Immature natural killer cell (primary cell): ENCODE measurements at regions not wholly inside any gene's neighbourhood (a gene's known extent, or its start where the extent isn't known, plus 50 kb on each side); places are given as distances from the start of the nearest gene placed in this dataset.
"Not testable (repeated sequence)": the region's sequence is repeated elsewhere in the genome, so short reads cannot be mapped to it uniquely, and the experiment has no call there.

Experiments used
- DNase-seq, 3 donors: peaks; one replicate each; pipeline ENCODE4 v3.0.0; 2022; ENCODE audit warnings: mixed read lengths in 1 of 3
- H3K27ac Mint-ChIP-seq, 6 donors: one replicate each; pipeline ENCODE4 v1.8.0; 2020; ENCODE audit warnings: mixed read lengths in 6 of 6, mild to moderate bottlenecking in 5 of 6, inconsistent platforms in 4 of 6, moderate library complexity in 3 of 6
- H3K27me3 Mint-ChIP-seq, 3 donors: one replicate each; pipeline ENCODE4 v1.8.0; 2020 to 2021; ENCODE audit warnings: low read depth in 3 of 3, mild to moderate bottlenecking in 3 of 3, mixed read lengths in 3 of 3, moderate library complexity in 3 of 3, inconsistent platforms in 1 of 3
- H3K36me3 Mint-ChIP-seq, 3 donors: one replicate each; pipeline ENCODE4 v1.8.0; 2020; ENCODE audit warnings: mixed read lengths in 3 of 3, inconsistent platforms in 2 of 3, mild to moderate bottlenecking in 2 of 3
- H3K4me1 Mint-ChIP-seq, 2 donors: one replicate each; pipeline ENCODE4 v1.8.0; 2020; ENCODE audit warnings: inconsistent platforms in 2 of 2, mild to moderate bottlenecking in 2 of 2, mixed read lengths in 2 of 2, moderate library complexity in 1 of 2
- H3K4me3 Mint-ChIP-seq, 5 donors: one replicate each; pipeline ENCODE4 v1.8.0; 2020; ENCODE audit warnings: mild to moderate bottlenecking in 5 of 5, mixed read lengths in 5 of 5, inconsistent platforms in 3 of 5, moderate library complexity in 3 of 5
- H3K9me3 Mint-ChIP-seq, 6 donors: one replicate each; pipeline ENCODE4 v1.8.0; 2020; ENCODE audit warnings: mild to moderate bottlenecking in 6 of 6, mixed read lengths in 6 of 6, inconsistent platforms in 4 of 6, moderate library complexity in 3 of 6

DNA sequence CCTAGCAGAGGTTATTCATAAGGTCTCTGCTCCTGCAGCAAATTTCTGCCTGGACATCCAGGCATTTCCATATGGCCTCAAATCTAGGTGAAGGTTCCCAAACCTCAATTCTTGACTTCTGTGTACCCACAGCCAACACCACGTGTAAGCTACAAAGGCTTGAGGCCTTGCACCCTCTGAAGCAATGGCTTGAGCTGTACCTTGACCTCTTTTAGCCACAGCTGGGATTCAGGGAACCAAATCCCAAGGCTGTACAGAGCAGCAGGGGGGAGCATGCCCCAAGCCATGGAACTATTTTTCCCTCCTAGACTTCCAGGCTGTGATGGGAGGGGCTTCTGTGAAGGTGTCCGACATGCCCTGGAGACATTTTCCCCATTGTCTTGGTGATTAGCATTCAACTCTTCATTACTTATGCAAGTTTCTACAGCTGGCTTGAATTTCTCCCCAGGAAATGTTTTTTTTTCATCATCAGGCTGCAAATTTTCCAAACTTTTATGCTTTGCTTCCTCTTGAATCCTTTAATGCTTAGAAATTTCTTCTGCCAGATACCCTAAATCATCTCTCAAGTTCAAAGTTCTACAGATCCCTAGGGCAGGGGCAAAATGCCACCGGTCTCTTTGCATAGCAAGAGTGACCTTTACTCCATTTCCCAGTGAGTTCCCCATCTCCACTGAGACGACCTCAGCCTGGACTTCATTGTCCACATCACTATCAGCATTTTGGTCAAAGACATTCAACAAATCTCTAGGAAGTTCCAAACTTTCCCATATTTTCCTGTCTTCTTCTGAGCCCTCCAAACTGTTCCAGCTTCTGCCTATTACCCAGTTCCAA is 1148.9 kb downstream of the SORCS1 start:
- H3K36me3 Mint-ChIP-seq, H3K4me3 Mint-ChIP-seq, DNase-seq, H3K4me1 Mint-ChIP-seq, H3K27me3 Mint-ChIP-seq, H3K27ac Mint-ChIP-seq: not testable (repeated sequence)
- H3K9me3 Mint-ChIP-seq = peaks cover 3 to 40% (median 17%) of the 10 kb centered on the region in 6 donors

- peaks cover 3 to 48% (median 18%) of the 10 kb centered on the region in 6 donors for H3K9me3 Mint-ChIP-seq
Measured at GRCh38 chr10:106011250-106011649, 1153.3 kb downstream of the SORCS1 start.

DNA sequence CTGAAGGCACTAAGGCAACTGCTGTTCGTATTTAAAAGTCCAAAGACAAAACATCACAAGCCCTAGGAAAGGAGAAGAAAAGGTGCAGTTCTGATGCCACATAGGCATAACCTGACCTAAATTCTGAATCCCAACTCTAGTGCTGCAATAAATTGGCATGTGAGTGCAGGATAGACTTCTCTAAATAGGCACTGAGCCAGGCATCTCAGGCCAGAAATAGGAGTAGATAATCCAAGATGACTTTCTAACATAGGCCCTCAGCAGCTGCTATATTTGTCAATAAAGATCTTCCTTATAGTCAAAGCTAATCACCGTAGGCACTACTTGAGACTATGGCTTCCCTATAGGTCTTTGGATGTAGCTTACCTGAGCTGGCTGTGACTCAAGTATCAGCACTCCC is 1163.8 kb downstream of the SORCS1 start:
- Mint-ChIP-seq H3K27me3 (peaks cover 0 to 4% (median 0%) of the 10 kb centered on the region in 3 donors), H3K36me3 (no peaks in the 10 kb centered on the region), H3K4me1 (no peaks in the 10 kb centered on the region), H3K27ac (no peak overlapping the region), H3K4me3 (no peak overlapping the region), H3K9me3 (peaks cover 4 to 36% (median 11%) of the 10 kb centered on the region in 6 donors)
- no peak for DNase-seq

More at GRCh38 chr10:106011250-106011649, 1153.3 kb downstream of the SORCS1 start:
- H3K4me3 Mint-ChIP-seq = no peak overlapping the region
- H3K27ac Mint-ChIP-seq = no peak overlapping the region
- no peaks in the 10 kb centered on the region for H3K27me3 Mint-ChIP-seq
- H3K4me1 Mint-ChIP-seq = no peaks in the 10 kb centered on the region
- H3K36me3 Mint-ChIP-seq = no peaks in the 10 kb centered on the region
- no peak for DNase-seq

- peaks cover 0 to 24% (median 7%) of the 10 kb centered on the region in 6 donors for H3K9me3 Mint-ChIP-seq
- H3K36me3 Mint-ChIP-seq = no peaks in the 10 kb centered on the region
- DNase-seq = no peak
- no peak overlapping the region for H3K4me3 Mint-ChIP-seq
- H3K27me3 Mint-ChIP-seq = no peaks in the 10 kb centered on the region
- H3K27ac Mint-ChIP-seq = no peak overlapping the region
- no peaks in the 10 kb centered on the region for H3K4me1 Mint-ChIP-seq
Measured at GRCh38 chr10:105993609-105994008, 1170.9 kb downstream of the SORCS1 start.

GRCh38 chr10:105992928-105993327 is 1171.6 kb downstream of the SORCS1 start:
- Mint-ChIP-seq H3K4me3 (no peak overlapping the region), H3K36me3 (no peaks in the 10 kb centered on the region), H3K4me1 (no peaks in the 10 kb centered on the region), H3K9me3 (peaks cover 0 to 26% (median 7%) of the 10 kb centered on the region in 6 donors), H3K27ac (no peak overlapping the region), H3K27me3 (no peaks in the 10 kb centered on the region)
- DNase-seq = no peak

GRCh38 chr10:105990529-105990928 is 1174.0 kb downstream of the SORCS1 start:
- Mint-ChIP-seq H3K36me3 (no peaks in the 10 kb centered on the region), H3K4me1 (no peaks in the 10 kb centered on the region), H3K4me3 (no peak overlapping the region), H3K9me3 (peaks cover 0 to 26% (median 6%) of the 10 kb centered on the region in 6 donors), H3K27ac (no peak overlapping the region), H3K27me3 (no peaks in the 10 kb centered on the region)
- DNase-seq = no peak

GRCh38 chr10:105989995-105990394 is 1174.5 kb downstream of the SORCS1 start:
- Mint-ChIP-seq H3K4me1 (no peaks in the 10 kb centered on the region), H3K36me3 (no peaks in the 10 kb centered on the region)

DNA sequence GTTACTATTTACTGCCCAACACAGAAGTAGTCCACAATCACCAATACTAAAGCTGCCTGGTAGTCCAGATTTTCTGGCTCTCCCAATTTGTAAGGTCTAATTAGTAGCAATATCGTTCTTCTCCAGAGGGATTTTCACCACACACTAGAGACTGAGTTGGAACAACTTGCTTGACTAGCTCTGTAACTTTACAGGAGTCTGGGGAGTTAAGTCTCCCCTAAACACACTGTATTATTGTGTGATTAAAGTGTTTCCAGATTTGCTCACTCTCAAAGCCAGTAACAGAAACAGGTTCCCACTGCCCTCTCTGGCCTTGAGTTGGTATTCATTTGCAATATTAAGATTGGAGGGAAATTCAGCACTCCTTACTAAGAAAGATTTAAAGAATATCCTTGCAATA is 1175.7 kb downstream of the SORCS1 start:
- no peak for DNase-seq
- Mint-ChIP-seq H3K36me3 (no peaks in the 10 kb centered on the region), H3K9me3 (peaks cover 2 to 36% (median 6%) of the 10 kb centered on the region in 6 donors), H3K27me3 (no peaks in the 10 kb centered on the region), H3K4me3 (no peak overlapping the region), H3K4me1 (no peaks in the 10 kb centered on the region), H3K27ac (no peak overlapping the region)

More at GRCh38 chr10:105989995-105990394, 1174.5 kb downstream of the SORCS1 start:
- H3K27ac Mint-ChIP-seq = no peak overlapping the region
- no peaks in the 10 kb centered on the region for H3K27me3 Mint-ChIP-seq
- no peak for DNase-seq
- H3K9me3 Mint-ChIP-seq = peaks cover 0 to 31% (median 5%) of the 10 kb centered on the region in 6 donors
- H3K4me3 Mint-ChIP-seq = no peak overlapping the region

- DNase-seq = no peak
- H3K27me3 Mint-ChIP-seq = no peaks in the 10 kb centered on the region
- H3K36me3 Mint-ChIP-seq = no peaks in the 10 kb centered on the region
- H3K9me3 Mint-ChIP-seq = peaks cover 2 to 36% (median 6%) of the 10 kb centered on the region in 6 donors
- no peak overlapping the region for H3K4me3 Mint-ChIP-seq
- no peak overlapping the region for H3K27ac Mint-ChIP-seq
- H3K4me1 Mint-ChIP-seq = no peaks in the 10 kb centered on the region
Measured at GRCh38 chr10:105986912-105987635, 1177.4 kb downstream of the SORCS1 start.

DNA sequence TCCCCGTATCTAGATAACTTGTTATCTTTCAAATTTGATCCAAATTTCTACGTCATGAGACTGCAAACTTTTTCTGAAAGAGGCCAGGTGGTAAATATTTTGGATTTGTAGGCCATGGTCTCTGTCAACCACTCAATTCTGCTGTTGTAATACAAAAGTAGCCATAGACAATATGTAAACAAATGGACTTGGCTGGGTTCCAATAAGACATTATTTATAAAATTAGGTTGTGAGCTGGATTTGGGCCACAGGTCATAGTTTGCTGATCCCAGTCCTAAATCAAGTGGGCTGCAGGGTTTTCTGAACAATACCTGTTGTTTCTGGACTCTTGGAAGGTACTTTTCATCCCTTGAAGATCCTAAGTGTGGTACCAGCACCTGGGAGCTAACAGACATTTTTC is 1178.0 kb downstream of the SORCS1 start:
- DNase-seq = no peak
- Mint-ChIP-seq H3K4me1 (no peaks in the 10 kb centered on the region), H3K27me3 (no peaks in the 10 kb centered on the region), H3K36me3 (no peaks in the 10 kb centered on the region), H3K27ac (no peak overlapping the region), H3K4me3 (no peak overlapping the region), H3K9me3 (peaks cover 2 to 36% (median 7%) of the 10 kb centered on the region in 6 donors)

DNA sequence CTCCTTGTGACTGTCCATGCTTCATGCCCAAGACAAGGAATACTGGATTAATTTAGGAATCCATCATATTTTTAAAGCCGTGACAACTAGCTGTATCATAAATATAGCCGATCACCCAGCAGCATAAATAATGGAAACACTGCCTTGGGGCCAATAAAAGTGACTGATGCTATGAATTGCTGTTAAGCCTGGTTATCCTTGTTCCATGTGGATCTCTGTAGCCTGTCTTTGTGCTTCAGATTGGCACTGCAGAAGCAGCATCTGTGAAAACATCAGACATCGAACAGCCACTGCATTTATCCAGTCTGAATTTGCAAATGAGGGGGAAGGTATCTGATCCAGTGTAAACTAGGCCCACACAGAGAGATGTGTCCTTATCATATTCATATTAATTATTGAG is 1181.8 kb downstream of the SORCS1 start:
- DNase-seq = no peak
- Mint-ChIP-seq H3K9me3 (peaks cover 0 to 30% (median 9%) of the 10 kb centered on the region in 6 donors), H3K4me1 (no peaks in the 10 kb centered on the region), H3K36me3 (no peaks in the 10 kb centered on the region), H3K27me3 (no peaks in the 10 kb centered on the region), H3K4me3 (no peak overlapping the region), H3K27ac (no peak overlapping the region)

GRCh38 chr10:105981679-105982078 is 1182.8 kb downstream of the SORCS1 start:
- Mint-ChIP-seq H3K27me3 (no peaks in the 10 kb centered on the region), H3K4me1 (no peaks in the 10 kb centered on the region), H3K9me3 (peaks cover 0 to 25% (median 9%) of the 10 kb centered on the region in 6 donors), H3K27ac (no peak overlapping the region), H3K4me3 (no peak overlapping the region), H3K36me3 (no peaks in the 10 kb centered on the region)
- DNase-seq = no peak

DNA sequence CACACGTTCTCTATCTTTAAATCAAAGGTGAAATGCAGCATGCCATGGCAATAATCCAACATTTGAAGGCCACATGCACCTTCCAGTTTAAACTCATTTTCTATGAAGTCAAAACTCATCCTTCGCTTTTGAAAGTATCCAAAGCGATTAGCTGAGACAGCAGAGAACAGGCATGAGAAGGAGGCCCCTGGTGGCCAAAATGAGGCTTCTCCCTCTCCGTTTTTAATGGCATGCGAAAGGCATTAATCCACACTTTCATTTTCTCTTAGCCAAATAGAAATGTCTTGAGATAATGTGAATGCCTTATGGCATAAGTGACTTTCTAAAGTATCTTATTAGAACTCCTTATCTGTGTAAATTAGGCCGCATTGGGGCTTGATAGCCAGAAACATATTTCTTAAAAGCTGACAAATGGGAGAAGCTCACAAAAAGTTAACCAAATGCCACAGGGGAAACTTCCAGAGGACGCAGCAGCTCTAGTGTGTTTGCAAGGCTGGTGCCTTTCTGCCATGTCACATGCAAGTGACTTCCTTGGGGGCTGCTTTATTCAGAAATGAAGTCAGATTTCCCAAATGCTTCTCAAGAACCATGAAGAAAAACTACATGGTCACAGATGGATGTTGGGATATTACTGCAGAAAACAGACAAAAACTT is 1189.6 kb downstream of the SORCS1 start:
- Mint-ChIP-seq H3K27ac (no peak overlapping the region), H3K27me3 (no peaks in the 10 kb centered on the region), H3K36me3 (no peaks in the 10 kb centered on the region), H3K4me1 (no peaks in the 10 kb centered on the region), H3K9me3 (peaks cover 0 to 25% (median 4%) of the 10 kb centered on the region in 6 donors), H3K4me3 (no peak overlapping the region)
- no peak for DNase-seq

DNA sequence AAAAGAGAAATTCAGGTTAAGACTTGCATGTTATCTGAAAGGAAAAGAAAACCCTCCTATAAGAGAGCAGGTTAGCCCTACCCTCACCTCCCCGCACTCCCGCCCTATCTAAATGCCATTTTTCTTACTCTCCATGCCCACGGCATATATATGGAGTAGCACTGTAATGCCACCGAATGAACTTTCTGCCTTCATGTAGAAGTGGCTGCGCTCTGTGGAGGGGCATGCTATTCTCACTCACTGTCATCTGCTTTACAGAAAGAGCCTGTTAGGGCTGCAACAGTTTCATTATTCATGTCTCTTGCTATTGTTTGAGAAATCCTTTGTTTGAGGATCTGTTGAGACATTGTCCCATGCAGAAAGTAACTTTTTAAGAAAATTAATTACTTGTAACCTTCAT is 1190.6 kb downstream of the SORCS1 start:
- no peak overlapping the region for H3K4me3 Mint-ChIP-seq
- no peak for DNase-seq
- H3K36me3 Mint-ChIP-seq = no peaks in the 10 kb centered on the region
- H3K9me3 Mint-ChIP-seq = peaks cover 0 to 28% (median 4%) of the 10 kb centered on the region in 6 donors
- no peak overlapping the region for H3K27ac Mint-ChIP-seq
- no peaks in the 10 kb centered on the region for H3K4me1 Mint-ChIP-seq
- no peaks in the 10 kb centered on the region for H3K27me3 Mint-ChIP-seq
